ENCODE measurements at regions not wholly inside any gene's neighbourhood (a gene's known extent, or its start where the extent isn't known, plus 50 kb on each side); places are given as distances from the start of the nearest gene placed in this dataset.

DNA sequence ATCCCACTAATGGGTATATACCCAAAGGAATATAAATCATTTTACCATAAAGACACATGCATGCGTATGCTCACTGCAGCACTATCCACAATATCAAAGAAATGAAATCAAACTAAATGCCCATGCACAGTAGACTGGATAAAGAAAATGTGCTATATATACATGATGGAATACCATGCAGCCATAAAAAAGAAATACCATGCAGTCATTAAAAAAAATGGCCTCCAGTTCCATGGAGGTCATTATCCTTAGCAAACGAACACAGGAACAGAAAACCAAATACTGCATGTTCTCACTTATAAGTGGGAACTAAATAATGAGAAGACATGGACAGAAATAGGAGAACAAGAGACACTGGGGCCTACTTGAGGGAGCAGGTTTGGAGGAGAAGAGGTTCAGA, 53.6 kb upstream of the SERTAD2 start:
- TF ChIP-seq FOXM1 (IDR thresholded peaks at IDR 0.05; ENCODE audit: borderline replicate concordance, low read depth) (no peak), RAD21 (IDR thresholded peaks at IDR 0.05; ENCODE audit: low read depth) (no peak), CEBPB (IDR thresholded peaks at IDR 0.05) (no peak)

All from Ishikawa (cell line).